CD4-positive, alpha-beta memory T cell (primary cell): ENCODE measurements at regions not wholly inside any gene's neighbourhood (a gene's known extent, or its start where the extent isn't known, plus 50 kb on each side); places are given as distances from the start of the nearest gene placed in this dataset.

Source experiments
- CTCF ChIA-PET: fragments of 350-600 bp; sonication (Branson Sonifier 250); formaldehyde crosslinking; loops from one replicate; lab custom pipeline; 2021; ENCODE audit warnings: inconsistent platforms; ENCODE audit not compliant: partially characterized antibody; lab: Charles Lee
- POLR2A ChIA-PET: fragments of 350-600 bp; sonication (Branson Sonifier 250); formaldehyde crosslinking; loops from one replicate; lab custom pipeline; 2021; ENCODE audit not compliant: partially characterized antibody; lab: Charles Lee
- DNase-seq, 5 donors: peaks; one replicate each; pipeline versions ENCODE4 v3.0.0 to v3.0.0-alpha.2; 2020 to 2022; ENCODE audit warnings: mixed read lengths in 1 of 5
- H3K27ac ChIP-seq: one replicate; pipeline ENCODE4 v1.7.0; 2013; ENCODE audit warnings: low read depth, low read length
- H3K27me3 ChIP-seq: 2 replicates; pipeline ENCODE4 v1.7.0; 2013; ENCODE audit warnings: mild to moderate bottlenecking, low read length, moderate library complexity; ENCODE audit not compliant: insufficient read depth
- H3K36me3 ChIP-seq: 2 replicates; pipeline ENCODE4 v1.7.0; 2013; ENCODE audit warnings: mild to moderate bottlenecking, low read length, moderate library complexity; ENCODE audit not compliant: insufficient read depth
- H3K4me1 ChIP-seq: 2 replicates; pipeline ENCODE4 v1.7.0; 2013; ENCODE audit warnings: mild to moderate bottlenecking, low read length, moderate library complexity; ENCODE audit not compliant: insufficient read depth
- H3K4me3 ChIP-seq, 2 donors: one replicate each; pipeline ENCODE4 v1.7.0; 2013; ENCODE audit warnings: low read length in 2 of 2, mild to moderate bottlenecking in 1 of 2
- H3K9me3 ChIP-seq, 2 donors: one replicate each; pipeline ENCODE4 v1.7.0; 2013; ENCODE audit warnings: low read length in 2 of 2, control low read depth in 1 of 2; ENCODE audit not compliant: control insufficient read depth in 1 of 2
- H3K27ac Mint-ChIP-seq, 7 donors: one replicate each; pipeline ENCODE4 v1.8.0; 2020 to 2021; ENCODE audit warnings: mixed read lengths in 7 of 7, mild to moderate bottlenecking in 6 of 7, inconsistent platforms in 3 of 7, moderate library complexity in 3 of 7
- H3K27me3 Mint-ChIP-seq, 2 donors: one replicate each; pipeline ENCODE4 v1.8.0; 2020 to 2021; ENCODE audit warnings: mixed read lengths in 2 of 2
- H3K36me3 Mint-ChIP-seq, 2 donors: one replicate each; pipeline ENCODE4 v1.8.0; 2020 to 2021; ENCODE audit warnings: mixed read lengths in 2 of 2, inconsistent platforms in 1 of 2, mild to moderate bottlenecking in 1 of 2
- H3K4me1 Mint-ChIP-seq, 4 donors: one replicate each; pipeline ENCODE4 v1.8.0; 2020 to 2021; ENCODE audit warnings: mixed read lengths in 4 of 4, mild to moderate bottlenecking in 1 of 4
- H3K4me3 Mint-ChIP-seq, 8 donors: one replicate each; pipeline ENCODE4 v1.8.0; 2020 to 2021; ENCODE audit warnings: mixed read lengths in 8 of 8, mild to moderate bottlenecking in 7 of 8, moderate library complexity in 6 of 8, inconsistent platforms in 3 of 8
- H3K9me3 Mint-ChIP-seq, 8 donors: one replicate each; pipeline ENCODE4 v1.8.0; 2020 to 2021; ENCODE audit warnings: mixed read lengths in 8 of 8, mild to moderate bottlenecking in 5 of 8, inconsistent platforms in 3 of 8, moderate library complexity in 1 of 8
- intact Hi-C: fragments of 100-400 bp; cut with micrococcal nuclease; formaldehyde crosslinking; loops from one replicate; pipeline ENCODE4 v1.15.1; 2023

GRCh38 chr2:61702088-61702467 lies 151.8 kb downstream of the FAM161A start:
- ChIA-PET CTCF (interaction anchor here (1.2 kb wide), 1 partner anchor 8 kb away, joined by 3 read pairs; no protein-coding TSS in a partner anchor), POLR2A (no interaction called here)
- no peaks in the 10 kb centered on the region for H3K36me3 ChIP-seq
- H3K27ac Mint-ChIP-seq: no peak overlapping the region
- no peaks in the 10 kb centered on the region for H3K9me3 Mint-ChIP-seq
- no peak overlapping the region for H3K4me3 ChIP-seq
- H3K27me3 Mint-ChIP-seq: no peaks in the 10 kb centered on the region
- H3K4me3 Mint-ChIP-seq: no peak overlapping the region
- no peaks in the 10 kb centered on the region for H3K9me3 ChIP-seq
- DNase-seq: no peak
- no peaks in the 10 kb centered on the region for H3K36me3 Mint-ChIP-seq
- H3K27me3 ChIP-seq: no peaks in the 10 kb centered on the region
- H3K4me1 ChIP-seq: no peaks in the 10 kb centered on the region
- peaks cover 0 to 2% (median 0%) of the 10 kb centered on the region in 4 donors for H3K4me1 Mint-ChIP-seq
- intact Hi-C loops: no loop called here
- no peak overlapping the region for H3K27ac ChIP-seq

GRCh38 chr2:61700464-61700863 lies 153.4 kb downstream of the FAM161A start:
- ChIA-PET CTCF (interaction anchor here (1.4 kb wide), 2 partner anchors 24 to 92 kb away, joined by 3 to 4 read pairs; no protein-coding TSS in a partner anchor), POLR2A (no interaction called here)
- no peaks in the 10 kb centered on the region for H3K36me3 ChIP-seq
- DNase-seq: no peak
- H3K4me3 ChIP-seq: no peak overlapping the region
- H3K27ac Mint-ChIP-seq: no peak overlapping the region
- H3K27ac ChIP-seq: no peak overlapping the region
- intact Hi-C loops: no loop called here
- H3K4me3 Mint-ChIP-seq: no peak overlapping the region
- peaks cover under 1% of the 10 kb centered on the region for H3K4me1 ChIP-seq
- no peaks in the 10 kb centered on the region for H3K36me3 Mint-ChIP-seq
- H3K9me3 ChIP-seq: no peaks in the 10 kb centered on the region
- H3K4me1 Mint-ChIP-seq: peaks cover 0 to 2% (median 2%) of the 10 kb centered on the region in 4 donors
- no peaks in the 10 kb centered on the region for H3K27me3 ChIP-seq
- no peaks in the 10 kb centered on the region for H3K9me3 Mint-ChIP-seq
- no peaks in the 10 kb centered on the region for H3K27me3 Mint-ChIP-seq

DNA sequence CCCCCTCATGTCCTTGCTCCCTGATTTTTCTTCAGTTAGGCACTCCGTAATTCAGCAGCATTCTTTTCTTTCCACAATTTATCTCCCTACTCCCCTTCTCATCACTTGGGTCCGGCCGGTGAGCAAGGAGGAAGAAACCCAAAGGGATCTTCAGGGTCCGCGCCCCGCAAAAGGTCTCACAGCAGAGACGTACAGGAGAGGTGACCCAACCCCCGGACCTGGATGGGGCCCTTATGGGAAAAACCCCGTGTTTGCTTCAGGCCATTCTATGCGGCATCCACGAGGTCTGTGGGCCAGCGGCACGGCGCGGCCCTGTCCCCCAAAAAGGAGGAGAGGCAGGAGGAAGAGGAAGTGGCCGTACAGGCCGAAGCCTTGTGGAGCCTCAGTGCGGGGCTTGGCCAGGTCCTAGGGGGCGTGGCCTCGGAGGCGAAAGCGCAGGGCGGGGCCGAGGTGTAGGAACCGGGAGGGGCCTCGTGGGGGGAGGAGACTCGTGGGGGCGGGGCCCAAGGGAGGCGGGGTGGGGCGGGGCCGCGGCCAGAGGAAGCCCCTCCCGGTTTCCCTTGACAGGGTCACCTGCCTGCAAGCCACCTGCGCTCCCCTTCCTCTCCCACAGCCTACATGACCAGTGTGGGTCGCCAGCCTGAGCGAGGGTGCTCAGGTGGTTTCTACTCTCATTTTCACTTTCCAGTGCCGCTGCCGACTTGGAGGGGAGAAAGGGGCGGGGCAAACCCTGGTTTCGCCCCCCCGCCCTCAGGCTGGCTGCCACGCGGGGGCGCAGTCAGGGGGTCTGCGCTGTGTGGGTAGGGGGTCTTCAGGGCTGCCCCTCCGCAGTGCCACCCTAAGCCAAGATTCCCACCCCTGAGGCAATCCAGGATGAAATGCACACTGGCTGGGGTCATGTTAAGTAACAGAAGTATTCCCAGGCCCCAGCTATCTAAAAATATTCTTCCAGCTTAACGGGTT lies 156.4 kb upstream of the XPO1 start:
- no peaks in the 10 kb centered on the region for H3K36me3 ChIP-seq
- H3K27me3 ChIP-seq: no peaks in the 10 kb centered on the region
- peak overlapping the region; percentile 46 for H3K27ac ChIP-seq
- Mint-ChIP-seq H3K4me3 (peak overlapping the region; percentile 89 to 95 (median 93)), H3K9me3 (no peaks in the 10 kb centered on the region), H3K36me3 (no peaks in the 10 kb centered on the region), H3K27me3 (no peaks in the 10 kb centered on the region), H3K4me1 (peaks cover 6 to 16% (median 12%) of the 10 kb centered on the region in 4 donors), H3K27ac (peak overlapping the region; percentile 74 to 96 (median 89))
- intact Hi-C loops: loop anchor here (1.0 to 10.0 kb wide), 5 partner anchors 70 to 1010 kb away; partner anchors contain the start of genes EHBP1, FAM161A, USP34 and XPO1
- H3K4me1 ChIP-seq: peaks cover 15% of the 10 kb centered on the region
- H3K4me3 ChIP-seq: peak overlapping the region; percentile 43 to 83
- ChIA-PET POLR2A (no interaction called here), CTCF (interaction anchor here (0.6 to 1.3 kb wide), 3 partner anchors 8 to 151 kb away, joined by 3 to 5 read pairs (median 4); no protein-coding TSS in a partner anchor)
- no peaks in the 10 kb centered on the region for H3K9me3 ChIP-seq
- DNase-seq: peak; percentile 74 to 82 (median 77)

- H3K27ac ChIP-seq: no peak overlapping the region
- peaks cover 6 to 19% (median 13%) of the 10 kb centered on the region in 4 donors for H3K4me1 Mint-ChIP-seq
- no peaks in the 10 kb centered on the region for H3K36me3 ChIP-seq
- no peak overlapping the region for H3K4me3 ChIP-seq
- intact Hi-C loops: loop anchor here (1.0 to 10.0 kb wide), 5 partner anchors 71 to 1011 kb away; partner anchors contain the start of genes EHBP1, FAM161A, USP34 and XPO1
- H3K9me3 Mint-ChIP-seq: no peaks in the 10 kb centered on the region
- no peaks in the 10 kb centered on the region for H3K9me3 ChIP-seq
- peak overlapping the region; percentile 13 to 95 (median 92) for H3K4me3 Mint-ChIP-seq
- no peaks in the 10 kb centered on the region for H3K27me3 ChIP-seq
- no peak for DNase-seq
- H3K36me3 Mint-ChIP-seq: no peaks in the 10 kb centered on the region
- no peaks in the 10 kb centered on the region for H3K27me3 Mint-ChIP-seq
- POLR2A ChIA-PET: no interaction called here
- peaks cover 15% of the 10 kb centered on the region for H3K4me1 ChIP-seq
- CTCF ChIA-PET: interaction anchor here (0.6 to 1.0 kb wide), 2 partner anchors 9 to 152 kb away, joined by 3 to 5 read pairs; no protein-coding TSS in a partner anchor
- peak overlapping the region in 6 of 7 donors; percentile 32 to 93 (median 81) for H3K27ac Mint-ChIP-seq
Measured at GRCh38 chr2:61693744-61694143, 155.6 kb upstream of the XPO1 start.

DNA sequence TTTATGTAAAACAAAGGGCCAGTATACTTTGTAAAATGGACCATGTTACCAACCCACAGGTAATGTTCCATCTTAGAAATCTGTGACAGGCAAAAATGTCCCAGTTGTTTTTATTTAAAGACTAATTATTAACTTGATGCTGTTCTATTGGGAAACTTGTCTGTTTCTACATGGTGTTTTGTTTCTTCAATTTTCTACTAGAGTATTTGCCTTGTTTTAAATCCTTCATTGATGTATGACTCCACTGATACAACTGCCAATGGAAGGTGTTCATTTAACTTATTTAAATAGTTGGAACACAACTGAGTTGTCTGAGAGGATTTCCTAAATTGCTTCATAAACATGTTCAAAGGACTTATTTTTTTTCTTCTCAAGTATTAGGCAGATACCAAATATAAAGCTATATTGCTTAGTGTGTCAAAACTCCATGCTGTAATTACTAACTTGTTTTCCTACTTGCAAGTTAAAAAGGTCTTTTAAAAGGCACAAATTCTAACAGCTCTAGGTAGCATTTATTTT lies 152.0 kb upstream of the XPO1 start:
- no peaks in the 10 kb centered on the region for H3K36me3 ChIP-seq
- H3K4me1 Mint-ChIP-seq: peaks cover 6 to 13% (median 10%) of the 10 kb centered on the region in 4 donors
- no peak overlapping the region for H3K27ac ChIP-seq
- peaks cover 11% of the 10 kb centered on the region for H3K4me1 ChIP-seq
- no peak overlapping the region for H3K4me3 Mint-ChIP-seq
- H3K36me3 Mint-ChIP-seq: no peaks in the 10 kb centered on the region
- intact Hi-C loops: loop anchor here (10.0 kb wide), 1 partner anchor 1015 kb away; the partner anchor contains the start of gene EHBP1
- POLR2A ChIA-PET: no interaction called here
- H3K4me3 ChIP-seq: no peak overlapping the region
- no peak for DNase-seq
- CTCF ChIA-PET: no interaction called here
- no peaks in the 10 kb centered on the region for H3K9me3 Mint-ChIP-seq
- no peaks in the 10 kb centered on the region for H3K27me3 ChIP-seq
- no peak overlapping the region for H3K27ac Mint-ChIP-seq
- H3K9me3 ChIP-seq: no peaks in the 10 kb centered on the region
- H3K27me3 Mint-ChIP-seq: peaks cover 3 to 4% of the 10 kb centered on the region in 2 donors

DNA sequence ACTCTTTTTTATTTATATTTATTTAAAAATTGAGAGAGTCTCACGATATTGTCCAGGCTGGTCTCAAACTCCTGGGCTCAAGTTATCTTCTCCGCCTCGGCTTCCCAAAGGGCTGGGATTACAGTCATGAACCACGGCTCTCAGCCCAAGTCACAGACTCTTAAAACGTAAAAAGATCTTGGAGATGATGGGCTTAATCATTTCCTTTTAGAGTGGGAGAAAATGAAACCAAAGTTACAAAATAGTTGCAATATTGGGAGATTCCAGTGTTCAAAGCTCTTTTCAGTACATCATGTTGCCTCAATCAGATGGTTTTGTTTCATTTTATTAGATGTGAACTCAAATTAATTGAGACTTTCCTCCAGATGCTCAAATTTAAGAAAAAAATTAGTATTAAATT lies 151.4 kb upstream of the XPO1 start:
- peaks cover 3 to 4% of the 10 kb centered on the region in 2 donors for H3K27me3 Mint-ChIP-seq
- H3K36me3 Mint-ChIP-seq: no peaks in the 10 kb centered on the region
- H3K9me3 ChIP-seq: no peaks in the 10 kb centered on the region
- ChIA-PET POLR2A (no interaction called here), CTCF (no interaction called here)
- H3K27me3 ChIP-seq: no peaks in the 10 kb centered on the region
- intact Hi-C loops: no loop called here
- H3K27ac ChIP-seq: no peak overlapping the region
- H3K9me3 Mint-ChIP-seq: no peaks in the 10 kb centered on the region
- no peak overlapping the region for H3K4me3 ChIP-seq
- H3K36me3 ChIP-seq: no peaks in the 10 kb centered on the region
- peaks cover 6 to 13% (median 10%) of the 10 kb centered on the region in 4 donors for H3K4me1 Mint-ChIP-seq
- peaks cover 7% of the 10 kb centered on the region for H3K4me1 ChIP-seq
- DNase-seq: no peak
- peak overlapping the region in 2 of 7 donors; percentile 60 to 67 for H3K27ac Mint-ChIP-seq
- H3K4me3 Mint-ChIP-seq: no peak overlapping the region
